Osteoblast (primary cell): ENCODE measurements at regions not wholly inside any gene's neighbourhood (a gene's known extent, or its start where the extent isn't known, plus 50 kb on each side); places are given as distances from the start of the nearest gene placed in this dataset.
"Not testable (repeated sequence)": the region's sequence is repeated elsewhere in the genome, so short reads cannot be mapped to it uniquely, and the experiment has no call there.

Experiments
- DNase-seq: peaks from one replicate; pipeline ENCODE4 v3.0.0; 2011; ENCODE audit warnings: low spot score, mixed read lengths; ENCODE audit not compliant: insufficient read length; ENCODE audit errors: missing footprints
- H2AFZ ChIP-seq: 2 replicates; pipeline ENCODE4 v1.6.0; 2011; ENCODE audit warnings: mild to moderate bottlenecking, low read length
- H3K27ac ChIP-seq: 2 replicates; pipeline ENCODE4 v1.5.1; 2011; ENCODE audit warnings: mild to moderate bottlenecking, low read depth, low read length, moderate library complexity
- H3K27me3 ChIP-seq: 2 replicates; pipeline ENCODE4 v1.6.0; 2012; ENCODE audit warnings: mild to moderate bottlenecking, control low read depth, inconsistent platforms, low read length, moderate library complexity; ENCODE audit not compliant: insufficient read depth
- H3K36me3 ChIP-seq: 2 replicates; pipeline ENCODE4 v1.5.1; 2011; ENCODE audit warnings: mild to moderate bottlenecking, low read length, control low read depth, moderate library complexity; ENCODE audit not compliant: insufficient read depth
- H3K4me1 ChIP-seq: 2 replicates; pipeline ENCODE4 v1.5.1; 2011; ENCODE audit warnings: mild to moderate bottlenecking, low read length, control low read depth, moderate library complexity; ENCODE audit not compliant: insufficient read depth
- H3K4me2 ChIP-seq: 2 replicates; pipeline ENCODE4 v1.6.0; 2011; ENCODE audit warnings: mild to moderate bottlenecking, low read length; ENCODE audit not compliant: insufficient read depth
- H3K4me3 ChIP-seq: fragments of 200-600 bp; sonication (generic); 3 replicates; pipeline ENCODE4 v1.5.1; 2012; ENCODE audit warnings: mild to moderate bottlenecking, low read length, inconsistent platforms; ENCODE audit not compliant: insufficient read depth
- H3K79me2 ChIP-seq: 2 replicates; pipeline ENCODE4 v1.6.0; 2012; ENCODE audit warnings: mild to moderate bottlenecking, low read length, control low read depth, inconsistent platforms; ENCODE audit not compliant: insufficient read depth
- H3K9me3 ChIP-seq: 2 replicates; pipeline ENCODE4 v1.5.1; 2011; ENCODE audit warnings: low read depth, low read length, control low read depth
- H4K20me1 ChIP-seq: 2 replicates; pipeline ENCODE4 v1.6.0; 2012; ENCODE audit warnings: mild to moderate bottlenecking, low read length, control low read depth; ENCODE audit not compliant: insufficient read depth
- TF ChIP-seq, protein P1 (sequence below): IDR thresholded peaks from 2 replicates; pipeline ENCODE4 v1.5.1; 2011; ENCODE audit warnings: mild to moderate bottlenecking, low read depth, low read length, moderate library complexity; ENCODE audit errors: extremely low read depth

DNA sequence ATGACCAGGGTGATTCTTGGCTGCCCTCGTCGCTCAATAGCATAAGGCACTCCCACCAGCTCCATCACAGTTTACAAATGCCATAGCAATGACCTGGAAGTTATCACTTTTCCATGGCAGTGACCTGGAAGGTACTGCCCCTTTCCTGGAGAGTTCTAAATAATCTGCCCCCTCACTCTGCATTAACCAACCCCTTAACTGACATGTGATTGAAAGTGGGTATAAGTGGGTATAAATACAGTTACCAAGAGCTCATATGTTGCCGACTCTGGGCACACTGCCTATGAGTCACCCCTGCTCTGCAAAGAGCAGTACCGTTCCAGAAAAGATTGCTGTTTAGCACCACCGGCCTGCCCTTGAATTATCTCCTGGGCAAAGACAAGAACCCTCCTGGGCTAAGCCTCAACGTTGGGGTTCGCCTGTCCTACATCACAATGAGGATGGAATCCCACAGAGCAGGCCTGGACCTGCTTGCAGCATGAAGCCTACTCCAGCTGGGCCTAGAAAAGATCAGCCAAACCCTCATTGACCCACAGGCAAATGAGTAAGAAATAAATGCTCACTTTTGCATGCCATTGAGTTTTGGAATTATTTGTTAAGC lies 95.2 kb upstream of the SEC14L1 start:
- Histone ChIP-seq H3K9me3 (no peaks in the 10 kb centered on the region), H3K27me3 (peaks cover 18% of the 10 kb centered on the region), H3K4me3 (no peak overlapping the region), H3K79me2 (no peaks in the 10 kb centered on the region), H3K36me3 (no peaks in the 10 kb centered on the region), H3K27ac (peak overlapping the region; percentile 2), H2AFZ (peak overlapping the region; percentile 45), H3K4me2 (peak overlapping the region; percentile 19), H3K4me1 (peaks cover 8% of the 10 kb centered on the region), H4K20me1 (no peaks in the 10 kb centered on the region)
- TF ChIP-seq, protein P1, sequence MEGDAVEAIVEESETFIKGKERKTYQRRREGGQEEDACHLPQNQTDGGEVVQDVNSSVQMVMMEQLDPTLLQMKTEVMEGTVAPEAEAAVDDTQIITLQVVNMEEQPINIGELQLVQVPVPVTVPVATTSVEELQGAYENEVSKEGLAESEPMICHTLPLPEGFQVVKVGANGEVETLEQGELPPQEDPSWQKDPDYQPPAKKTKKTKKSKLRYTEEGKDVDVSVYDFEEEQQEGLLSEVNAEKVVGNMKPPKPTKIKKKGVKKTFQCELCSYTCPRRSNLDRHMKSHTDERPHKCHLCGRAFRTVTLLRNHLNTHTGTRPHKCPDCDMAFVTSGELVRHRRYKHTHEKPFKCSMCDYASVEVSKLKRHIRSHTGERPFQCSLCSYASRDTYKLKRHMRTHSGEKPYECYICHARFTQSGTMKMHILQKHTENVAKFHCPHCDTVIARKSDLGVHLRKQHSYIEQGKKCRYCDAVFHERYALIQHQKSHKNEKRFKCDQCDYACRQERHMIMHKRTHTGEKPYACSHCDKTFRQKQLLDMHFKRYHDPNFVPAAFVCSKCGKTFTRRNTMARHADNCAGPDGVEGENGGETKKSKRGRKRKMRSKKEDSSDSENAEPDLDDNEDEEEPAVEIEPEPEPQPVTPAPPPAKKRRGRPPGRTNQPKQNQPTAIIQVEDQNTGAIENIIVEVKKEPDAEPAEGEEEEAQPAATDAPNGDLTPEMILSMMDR: no peak
- DNase-seq: peak; percentile 82

DNA sequence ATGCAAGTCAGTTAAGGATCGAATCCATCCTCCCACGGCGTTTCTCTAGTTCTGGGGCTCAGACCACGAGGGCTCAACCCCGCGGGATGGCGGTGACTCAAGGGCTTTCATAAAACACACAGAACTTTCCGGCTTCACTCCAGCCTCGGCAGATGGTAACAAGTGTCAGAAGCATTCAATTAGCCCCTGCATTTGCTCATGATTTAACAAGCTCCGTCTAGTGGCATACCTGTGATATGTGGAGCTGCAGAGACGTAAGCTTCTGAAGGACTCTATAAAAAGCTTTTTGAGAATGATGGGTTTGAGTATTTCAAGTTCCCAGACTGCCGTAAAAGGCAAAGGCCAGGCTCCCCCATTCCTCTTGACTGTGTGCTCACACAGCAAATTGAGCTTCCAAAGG lies 91.3 kb upstream of the SEC14L1 start:
- Histone ChIP-seq H3K36me3 (no peaks in the 10 kb centered on the region), H3K27ac (no peak overlapping the region), H3K9me3 (no peaks in the 10 kb centered on the region), H2AFZ (no peak overlapping the region), H3K79me2 (no peaks in the 10 kb centered on the region), H3K4me2 (peak overlapping the region; percentile 23), H4K20me1 (no peaks in the 10 kb centered on the region), H3K27me3 (peaks cover 27% of the 10 kb centered on the region), H3K4me3 (no peak overlapping the region), H3K4me1 (peaks cover 8% of the 10 kb centered on the region)
- DNase-seq: peak; percentile 63
- TF ChIP-seq, protein P1: no peak

DNA sequence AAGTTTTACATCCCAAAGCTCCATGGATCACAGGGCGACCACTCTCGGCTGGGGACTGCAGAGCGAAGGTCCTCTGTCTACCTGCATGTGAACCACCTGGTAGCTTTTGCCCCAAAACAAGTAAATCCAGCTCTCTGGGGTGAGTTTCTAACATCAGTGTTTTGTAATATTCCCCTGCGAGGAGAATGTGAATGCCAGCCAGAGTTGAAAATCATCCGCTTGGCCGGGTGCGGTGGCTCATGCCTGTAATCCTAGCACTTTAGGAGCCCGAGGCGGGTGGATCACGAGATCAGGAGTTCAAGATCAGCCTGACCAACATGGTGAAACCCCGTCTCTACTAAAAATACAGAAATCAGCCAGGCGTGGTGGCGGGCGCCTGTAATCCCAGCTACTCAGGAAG lies 89.9 kb upstream of the SEC14L1 start:
- H3K79me2 ChIP-seq, H4K20me1 ChIP-seq, H3K4me1 ChIP-seq, H3K36me3 ChIP-seq, H3K27ac ChIP-seq, H2AFZ ChIP-seq, H3K4me3 ChIP-seq, H3K9me3 ChIP-seq, H3K4me2 ChIP-seq: not testable (repeated sequence)
- H3K27me3 ChIP-seq: peaks cover 27% of the 10 kb centered on the region
- DNase-seq: peak; percentile 50

DNA sequence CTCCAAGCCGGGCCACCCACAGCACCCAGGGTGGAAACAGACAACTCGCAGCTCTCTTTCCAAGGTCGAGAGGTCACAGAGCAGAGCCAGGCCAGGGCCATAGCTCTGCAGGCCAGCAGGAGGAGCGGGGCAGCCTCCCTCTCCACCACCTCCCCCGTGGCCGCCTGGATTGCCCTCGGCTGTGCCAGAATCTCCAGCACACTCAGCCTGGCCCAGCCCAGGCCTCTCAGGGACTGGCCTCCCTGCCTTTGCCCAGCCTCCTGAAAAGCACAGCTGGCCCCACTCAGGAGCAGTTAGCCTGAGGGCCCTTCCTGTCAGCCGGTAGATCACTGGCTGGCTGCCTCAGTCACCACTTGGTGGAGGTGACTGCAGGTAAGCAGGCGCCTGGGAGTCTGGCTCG lies 85.8 kb upstream of the SEC14L1 start:
- Histone ChIP-seq H3K4me2 (no peak overlapping the region), H3K36me3 (no peaks in the 10 kb centered on the region), H3K4me3 (no peak overlapping the region), H4K20me1 (no peaks in the 10 kb centered on the region), H3K27ac (no peak overlapping the region), H3K27me3 (peaks cover 20% of the 10 kb centered on the region), H3K9me3 (no peaks in the 10 kb centered on the region), H3K4me1 (no peaks in the 10 kb centered on the region), H3K79me2 (no peaks in the 10 kb centered on the region), H2AFZ (no peak overlapping the region)
- no peak for DNase-seq
- TF ChIP-seq, protein P1: no peak
